ENCODE measurements at regions not wholly inside any gene's neighbourhood (a gene's known extent, or its start where the extent isn't known, plus 50 kb on each side); places are given as distances from the start of the nearest gene placed in this dataset.

DNA sequence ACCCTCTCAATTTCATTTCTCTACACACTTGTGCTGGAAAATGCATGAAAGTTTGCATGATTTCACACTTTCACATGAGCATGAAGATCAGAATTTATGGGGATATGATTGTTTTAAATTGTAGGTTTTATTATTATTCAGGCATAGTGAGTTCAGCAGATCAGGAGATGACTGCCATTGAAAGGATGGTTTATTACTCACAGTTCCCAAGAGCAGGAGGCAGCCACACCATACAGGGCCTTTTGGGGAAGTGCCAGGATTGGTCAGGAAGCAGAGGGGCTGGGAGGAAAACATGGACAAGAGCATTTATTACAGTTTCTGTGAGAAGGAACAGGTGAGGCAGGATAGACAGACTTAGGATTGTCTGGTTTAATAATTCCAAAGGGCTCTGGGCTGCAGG, 114.6 kb upstream of the KCNJ15 start:
- no peaks in the 10 kb centered on the region for H3K27me3 ChIP-seq
- no peak overlapping the region for H3K27ac ChIP-seq
- DNase-seq (no peak), ATAC-seq (no peak)
- no peak overlapping the region for H3K4me3 ChIP-seq
- intact Hi-C loops (cut with DNase I) = no loop called here
- H3K4me1 ChIP-seq = peaks cover 6 to 14% of the 10 kb centered on the region in 2 donors
- H3K36me3 ChIP-seq = no peaks in the 10 kb centered on the region
- no peaks in the 10 kb centered on the region for H3K9me3 ChIP-seq
- TF ChIP-seq, protein P1, sequence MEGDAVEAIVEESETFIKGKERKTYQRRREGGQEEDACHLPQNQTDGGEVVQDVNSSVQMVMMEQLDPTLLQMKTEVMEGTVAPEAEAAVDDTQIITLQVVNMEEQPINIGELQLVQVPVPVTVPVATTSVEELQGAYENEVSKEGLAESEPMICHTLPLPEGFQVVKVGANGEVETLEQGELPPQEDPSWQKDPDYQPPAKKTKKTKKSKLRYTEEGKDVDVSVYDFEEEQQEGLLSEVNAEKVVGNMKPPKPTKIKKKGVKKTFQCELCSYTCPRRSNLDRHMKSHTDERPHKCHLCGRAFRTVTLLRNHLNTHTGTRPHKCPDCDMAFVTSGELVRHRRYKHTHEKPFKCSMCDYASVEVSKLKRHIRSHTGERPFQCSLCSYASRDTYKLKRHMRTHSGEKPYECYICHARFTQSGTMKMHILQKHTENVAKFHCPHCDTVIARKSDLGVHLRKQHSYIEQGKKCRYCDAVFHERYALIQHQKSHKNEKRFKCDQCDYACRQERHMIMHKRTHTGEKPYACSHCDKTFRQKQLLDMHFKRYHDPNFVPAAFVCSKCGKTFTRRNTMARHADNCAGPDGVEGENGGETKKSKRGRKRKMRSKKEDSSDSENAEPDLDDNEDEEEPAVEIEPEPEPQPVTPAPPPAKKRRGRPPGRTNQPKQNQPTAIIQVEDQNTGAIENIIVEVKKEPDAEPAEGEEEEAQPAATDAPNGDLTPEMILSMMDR (IDR thresholded peaks at IDR 0.05) = no peak

DNA sequence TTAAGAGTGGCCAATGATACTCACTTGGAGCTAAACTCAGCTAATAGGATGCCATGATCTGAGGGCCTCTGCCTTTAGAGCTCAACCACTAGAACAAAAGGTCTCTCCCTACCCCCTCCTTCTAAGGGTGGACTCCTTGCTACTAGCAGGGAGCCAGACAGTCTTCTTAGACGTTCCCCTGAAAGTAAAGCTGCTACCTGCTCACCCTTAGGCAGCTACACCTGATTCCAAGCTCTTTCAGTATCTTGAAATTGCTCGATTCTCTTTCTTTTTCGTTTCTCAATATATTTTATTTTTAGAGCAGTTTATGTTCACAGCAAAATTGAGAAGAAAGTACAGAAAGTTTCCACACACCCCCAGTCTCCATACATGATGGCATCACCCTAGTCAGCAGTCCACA, 112.6 kb upstream of the KCNJ15 start:
- intact Hi-C loops (cut with DNase I) = no loop called here
- Histone ChIP-seq H3K4me1 (peaks cover 6 to 14% of the 10 kb centered on the region in 2 donors), H3K36me3 (no peaks in the 10 kb centered on the region), H3K9me3 (no peaks in the 10 kb centered on the region), H3K27me3 (no peaks in the 10 kb centered on the region), H3K4me3 (no peak overlapping the region), H3K27ac (no peak overlapping the region)
- DNase-seq = no peak
- TF ChIP-seq, protein P1 (IDR thresholded peaks at IDR 0.05) = no peak
- ATAC-seq = no peak

DNA sequence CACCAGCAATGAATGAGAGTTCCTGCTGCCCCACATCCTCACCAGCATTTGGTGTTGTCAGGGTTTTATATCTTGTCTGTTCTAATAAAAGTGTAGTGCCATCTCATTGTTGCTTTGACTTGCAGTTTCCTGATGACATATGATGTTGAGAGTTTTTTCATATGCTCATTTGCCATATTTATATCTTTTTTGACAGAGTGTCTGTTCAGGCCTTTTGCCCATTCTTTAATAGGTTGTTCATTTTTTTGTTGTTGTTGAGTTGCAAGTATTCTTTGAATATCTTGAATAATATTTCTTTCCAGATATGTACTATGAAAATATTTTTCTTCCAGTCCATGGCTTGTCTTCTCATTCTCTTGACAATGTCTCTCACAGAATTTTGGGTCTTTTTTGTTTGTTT, 111.7 kb upstream of the KCNJ15 start:
- peaks cover 3 to 7% of the 10 kb centered on the region in 2 donors for H3K4me1 ChIP-seq
- no peak overlapping the region for H3K4me3 ChIP-seq
- no peak overlapping the region for H3K27ac ChIP-seq
- intact Hi-C loops (cut with DNase I) = no loop called here
- no peaks in the 10 kb centered on the region for H3K9me3 ChIP-seq
- H3K27me3 ChIP-seq = no peaks in the 10 kb centered on the region
- H3K36me3 ChIP-seq = no peaks in the 10 kb centered on the region
- ATAC-seq (no peak), DNase-seq (no peak)
- TF ChIP-seq, protein P1 (IDR thresholded peaks at IDR 0.05) = no peak

GRCh38 chr21:38147391-38147790, 109.4 kb upstream of the KCNJ15 start:
- Histone ChIP-seq H3K36me3 (no peaks in the 10 kb centered on the region), H3K9me3 (no peaks in the 10 kb centered on the region), H3K4me3 (no peak overlapping the region), H3K27me3 (peaks cover 0 to 5% of the 10 kb centered on the region in 2 donors), H3K4me1 (no peaks in the 10 kb centered on the region), H3K27ac (no peak overlapping the region)
- DNase-seq (no peak), ATAC-seq (no peak)
- TF ChIP-seq, protein P1 (IDR thresholded peaks at IDR 0.05) = no peak
- intact Hi-C loops (cut with DNase I) = no loop called here

GRCh38 chr21:38148046-38148445, 108.7 kb upstream of the KCNJ15 start:
- H3K36me3 ChIP-seq = no peaks in the 10 kb centered on the region
- ATAC-seq (no peak), DNase-seq (no peak)
- no peaks in the 10 kb centered on the region for H3K9me3 ChIP-seq
- TF ChIP-seq, protein P1 (IDR thresholded peaks at IDR 0.05) = no peak
- no peak overlapping the region for H3K4me3 ChIP-seq
- H3K4me1 ChIP-seq = no peaks in the 10 kb centered on the region
- no peak overlapping the region for H3K27ac ChIP-seq
- H3K27me3 ChIP-seq = peaks cover 0 to 10% of the 10 kb centered on the region in 2 donors
- intact Hi-C loops (cut with DNase I) = no loop called here

All from left lung (tissue), 4 donors.